ENCODE measurements at regions not wholly inside any gene's neighbourhood (a gene's known extent, or its start where the extent isn't known, plus 50 kb on each side); places are given as distances from the start of the nearest gene placed in this dataset.

DNA sequence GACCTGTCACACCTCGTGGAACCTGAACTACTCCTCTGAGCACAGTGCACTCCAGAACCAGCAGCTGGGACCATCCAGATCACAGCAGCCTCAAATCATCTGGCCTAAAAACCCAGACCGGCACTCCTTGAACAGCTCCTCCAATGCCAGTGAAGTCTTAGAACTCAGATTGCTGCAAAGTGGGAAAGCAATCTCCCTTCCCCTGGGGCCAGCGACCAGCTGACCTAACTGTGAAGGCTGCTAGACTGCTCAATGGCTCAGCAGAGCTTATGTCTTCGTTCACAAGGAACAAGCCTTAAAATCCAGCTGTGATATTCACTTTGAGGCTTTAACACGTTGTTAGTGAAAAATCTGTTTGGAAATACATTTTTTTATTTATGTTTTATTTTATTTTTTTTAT, 243.2 kb downstream of the ANKRD60 start:
- TF ChIP-seq RAD21 (IDR thresholded peaks at IDR 0.05; ENCODE audit: low read length) = no peak
- TF ChIP-seq, protein P1, sequence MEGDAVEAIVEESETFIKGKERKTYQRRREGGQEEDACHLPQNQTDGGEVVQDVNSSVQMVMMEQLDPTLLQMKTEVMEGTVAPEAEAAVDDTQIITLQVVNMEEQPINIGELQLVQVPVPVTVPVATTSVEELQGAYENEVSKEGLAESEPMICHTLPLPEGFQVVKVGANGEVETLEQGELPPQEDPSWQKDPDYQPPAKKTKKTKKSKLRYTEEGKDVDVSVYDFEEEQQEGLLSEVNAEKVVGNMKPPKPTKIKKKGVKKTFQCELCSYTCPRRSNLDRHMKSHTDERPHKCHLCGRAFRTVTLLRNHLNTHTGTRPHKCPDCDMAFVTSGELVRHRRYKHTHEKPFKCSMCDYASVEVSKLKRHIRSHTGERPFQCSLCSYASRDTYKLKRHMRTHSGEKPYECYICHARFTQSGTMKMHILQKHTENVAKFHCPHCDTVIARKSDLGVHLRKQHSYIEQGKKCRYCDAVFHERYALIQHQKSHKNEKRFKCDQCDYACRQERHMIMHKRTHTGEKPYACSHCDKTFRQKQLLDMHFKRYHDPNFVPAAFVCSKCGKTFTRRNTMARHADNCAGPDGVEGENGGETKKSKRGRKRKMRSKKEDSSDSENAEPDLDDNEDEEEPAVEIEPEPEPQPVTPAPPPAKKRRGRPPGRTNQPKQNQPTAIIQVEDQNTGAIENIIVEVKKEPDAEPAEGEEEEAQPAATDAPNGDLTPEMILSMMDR (conservative IDR thresholded peaks at IDR 0.05; ENCODE audit: low read depth, low read length) = no peak
- TF ChIP-seq POLR2A (IDR thresholded peaks at IDR 0.05; ENCODE audit: low read depth, low read length) = no peak
- no peak for TF ChIP-seq RCOR1 (IDR thresholded peaks at IDR 0.05; ENCODE audit: insufficient replicate concordance, low read length)
- no peak for TF ChIP-seq SMC3 (IDR thresholded peaks at IDR 0.05; ENCODE audit: low read depth, low read length)
- TF ChIP-seq MXI1 (IDR thresholded peaks at IDR 0.05; ENCODE audit: borderline replicate concordance, low read depth, low read length) = no peak
- TF ChIP-seq CEBPB (IDR thresholded peaks at IDR 0.05; ENCODE audit: low read depth, low read length) = no peak
- TF ChIP-seq BHLHE40 (IDR thresholded peaks at IDR 0.05; ENCODE audit: low read depth, low read length) = no peak
- TF ChIP-seq, protein P2, sequence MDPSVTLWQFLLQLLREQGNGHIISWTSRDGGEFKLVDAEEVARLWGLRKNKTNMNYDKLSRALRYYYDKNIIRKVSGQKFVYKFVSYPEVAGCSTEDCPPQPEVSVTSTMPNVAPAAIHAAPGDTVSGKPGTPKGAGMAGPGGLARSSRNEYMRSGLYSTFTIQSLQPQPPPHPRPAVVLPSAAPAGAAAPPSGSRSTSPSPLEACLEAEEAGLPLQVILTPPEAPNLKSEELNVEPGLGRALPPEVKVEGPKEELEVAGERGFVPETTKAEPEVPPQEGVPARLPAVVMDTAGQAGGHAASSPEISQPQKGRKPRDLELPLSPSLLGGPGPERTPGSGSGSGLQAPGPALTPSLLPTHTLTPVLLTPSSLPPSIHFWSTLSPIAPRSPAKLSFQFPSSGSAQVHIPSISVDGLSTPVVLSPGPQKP (IDR thresholded peaks at IDR 0.05; ENCODE audit: borderline replicate concordance, low read depth, low read length) = no peak

All from IMR-90 (cell line).